K562 (cell line): ENCODE measurements at regions not wholly inside any gene's neighbourhood (a gene's known extent, or its start where the extent isn't known, plus 50 kb on each side); places are given as distances from the start of the nearest gene placed in this dataset.

ENCODE experiments used
- BHLHE40 ChIP-seq: IDR thresholded peaks from 2 replicates; pipeline ENCODE4 v1.6.1; 2011; ENCODE audit warnings: low read length, improper control_type of control experiment
- CAMTA2 ChIP-seq: fragments of 250-450 bp; sonication (Bioruptor Pico); conservative IDR thresholded peaks from 2 replicates; pipeline ENCODE4 v1.5.1; 2022
- MAZ ChIP-seq, 2 experiments: fragments of 450-650 bp in 1 of 2; sonication (generic) in 1 of 2; formaldehyde crosslinking; IDR thresholded peaks in 1 of 2; conservative IDR thresholded peaks in 1 of 2; 2 replicates each; pipeline versions ENCODE4 v1.4.0 to v1.5.0; 2020; ENCODE audit warnings: mild to moderate bottlenecking in 1 of 2, missing genetic modification reagents in 1 of 2
- MGA ChIP-seq: fragments of 450-650 bp; IDR thresholded peaks from 2 replicates; pipeline ENCODE4 v1.6.1; 2016; ENCODE audit warnings: mild to moderate bottlenecking, moderate library complexity
- POLR2A ChIP-seq: fragments of 450-650 bp; conservative IDR thresholded peaks from 2 replicates; pipeline ENCODE4 v1.6.1; 2016
- TEAD4 ChIP-seq, 2 experiments: sonication (generic) in 1 of 2; formaldehyde crosslinking in 1 of 2; IDR thresholded peaks; 2 replicates each; pipeline versions ENCODE4 v1.6.1 to v1.8.0; 2012 to 2022; ENCODE audit warnings: borderline replicate concordance in 1 of 2, inconsistent platforms in 1 of 2, low read length in 1 of 2, mild to moderate bottlenecking in 1 of 2, missing genetic modification reagents in 1 of 2
- ZNF766 ChIP-seq: fragments of 200-800 bp; sonication (Bioruptor generic); conservative IDR thresholded peaks from 2 replicates; pipeline ENCODE4 v1.6.1; 2016; ENCODE audit warnings: missing genetic modification characterization, missing compliant biosample characterization

GRCh38 chr3:146865175-146865755 lies 260.1 kb upstream of the PLSCR5 start:
- TF ChIP-seq MGA (no peak), POLR2A (no peak), BHLHE40 (no peak), MAZ (CRISPR knock-in tag; conservative IDR thresholded peaks at IDR 0.05 in 1 of 2, IDR thresholded peaks at IDR 0.05 in 1 of 2) (no peak), TEAD4 (IDR thresholded peaks at IDR 0.05; ENCODE audit: low read length) (no peak), TEAD4 (CRISPR knock-in tag; IDR thresholded peaks at IDR 0.05; ENCODE audit: borderline replicate concordance) (no peak), CAMTA2 (CRISPR knock-in tag) (no peak), ZNF766 (CRISPR knock-in tag) (no peak)
